ENCODE measurements at regions not wholly inside any gene's neighbourhood (a gene's known extent, or its start where the extent isn't known, plus 50 kb on each side); places are given as distances from the start of the nearest gene placed in this dataset.

GRCh38 chr18:75784390-75784789 is 356.9 kb upstream of the SMIM21 start:
- no peaks in the 10 kb centered on the region for H3K36me3 Mint-ChIP-seq (ENCODE audit: low read depth)
- H4K20me1 ChIP-seq (replicated peaks; ENCODE audit: insufficient read depth): no peaks in the 10 kb centered on the region
- H3K4me1 Mint-ChIP-seq: peaks cover 12% of the 10 kb centered on the region
- H3K27me3 Mint-ChIP-seq (ENCODE audit: insufficient read depth, low read depth, poor library complexity): peaks cover 3% of the 10 kb centered on the region
- no peak overlapping the region for H3K4me2 ChIP-seq
- H3K27ac Mint-ChIP-seq: no peak overlapping the region
- TF ChIP-seq CTCF (conservative IDR thresholded peaks at IDR 0.05; ENCODE audit: low read depth in 2 of 2): no peak
- TF ChIP-seq ZNF114 (CRISPR knock-in tag; IDR thresholded peaks at IDR 0.05): no peak
- TF ChIP-seq STAT1 (IDR thresholded peaks at IDR 0.05; ENCODE audit: unreplicated experiment): no peak
- no peak for TF ChIP-seq REST (IDR thresholded peaks at IDR 0.05; ENCODE audit: unreplicated experiment)
- TF ChIP-seq NANOG (IDR thresholded peaks at IDR 0.05; ENCODE audit: borderline replicate concordance): no peak
- TF ChIP-seq ETS1 (IDR thresholded peaks at IDR 0.05): no peak
- TF ChIP-seq, protein P1, sequence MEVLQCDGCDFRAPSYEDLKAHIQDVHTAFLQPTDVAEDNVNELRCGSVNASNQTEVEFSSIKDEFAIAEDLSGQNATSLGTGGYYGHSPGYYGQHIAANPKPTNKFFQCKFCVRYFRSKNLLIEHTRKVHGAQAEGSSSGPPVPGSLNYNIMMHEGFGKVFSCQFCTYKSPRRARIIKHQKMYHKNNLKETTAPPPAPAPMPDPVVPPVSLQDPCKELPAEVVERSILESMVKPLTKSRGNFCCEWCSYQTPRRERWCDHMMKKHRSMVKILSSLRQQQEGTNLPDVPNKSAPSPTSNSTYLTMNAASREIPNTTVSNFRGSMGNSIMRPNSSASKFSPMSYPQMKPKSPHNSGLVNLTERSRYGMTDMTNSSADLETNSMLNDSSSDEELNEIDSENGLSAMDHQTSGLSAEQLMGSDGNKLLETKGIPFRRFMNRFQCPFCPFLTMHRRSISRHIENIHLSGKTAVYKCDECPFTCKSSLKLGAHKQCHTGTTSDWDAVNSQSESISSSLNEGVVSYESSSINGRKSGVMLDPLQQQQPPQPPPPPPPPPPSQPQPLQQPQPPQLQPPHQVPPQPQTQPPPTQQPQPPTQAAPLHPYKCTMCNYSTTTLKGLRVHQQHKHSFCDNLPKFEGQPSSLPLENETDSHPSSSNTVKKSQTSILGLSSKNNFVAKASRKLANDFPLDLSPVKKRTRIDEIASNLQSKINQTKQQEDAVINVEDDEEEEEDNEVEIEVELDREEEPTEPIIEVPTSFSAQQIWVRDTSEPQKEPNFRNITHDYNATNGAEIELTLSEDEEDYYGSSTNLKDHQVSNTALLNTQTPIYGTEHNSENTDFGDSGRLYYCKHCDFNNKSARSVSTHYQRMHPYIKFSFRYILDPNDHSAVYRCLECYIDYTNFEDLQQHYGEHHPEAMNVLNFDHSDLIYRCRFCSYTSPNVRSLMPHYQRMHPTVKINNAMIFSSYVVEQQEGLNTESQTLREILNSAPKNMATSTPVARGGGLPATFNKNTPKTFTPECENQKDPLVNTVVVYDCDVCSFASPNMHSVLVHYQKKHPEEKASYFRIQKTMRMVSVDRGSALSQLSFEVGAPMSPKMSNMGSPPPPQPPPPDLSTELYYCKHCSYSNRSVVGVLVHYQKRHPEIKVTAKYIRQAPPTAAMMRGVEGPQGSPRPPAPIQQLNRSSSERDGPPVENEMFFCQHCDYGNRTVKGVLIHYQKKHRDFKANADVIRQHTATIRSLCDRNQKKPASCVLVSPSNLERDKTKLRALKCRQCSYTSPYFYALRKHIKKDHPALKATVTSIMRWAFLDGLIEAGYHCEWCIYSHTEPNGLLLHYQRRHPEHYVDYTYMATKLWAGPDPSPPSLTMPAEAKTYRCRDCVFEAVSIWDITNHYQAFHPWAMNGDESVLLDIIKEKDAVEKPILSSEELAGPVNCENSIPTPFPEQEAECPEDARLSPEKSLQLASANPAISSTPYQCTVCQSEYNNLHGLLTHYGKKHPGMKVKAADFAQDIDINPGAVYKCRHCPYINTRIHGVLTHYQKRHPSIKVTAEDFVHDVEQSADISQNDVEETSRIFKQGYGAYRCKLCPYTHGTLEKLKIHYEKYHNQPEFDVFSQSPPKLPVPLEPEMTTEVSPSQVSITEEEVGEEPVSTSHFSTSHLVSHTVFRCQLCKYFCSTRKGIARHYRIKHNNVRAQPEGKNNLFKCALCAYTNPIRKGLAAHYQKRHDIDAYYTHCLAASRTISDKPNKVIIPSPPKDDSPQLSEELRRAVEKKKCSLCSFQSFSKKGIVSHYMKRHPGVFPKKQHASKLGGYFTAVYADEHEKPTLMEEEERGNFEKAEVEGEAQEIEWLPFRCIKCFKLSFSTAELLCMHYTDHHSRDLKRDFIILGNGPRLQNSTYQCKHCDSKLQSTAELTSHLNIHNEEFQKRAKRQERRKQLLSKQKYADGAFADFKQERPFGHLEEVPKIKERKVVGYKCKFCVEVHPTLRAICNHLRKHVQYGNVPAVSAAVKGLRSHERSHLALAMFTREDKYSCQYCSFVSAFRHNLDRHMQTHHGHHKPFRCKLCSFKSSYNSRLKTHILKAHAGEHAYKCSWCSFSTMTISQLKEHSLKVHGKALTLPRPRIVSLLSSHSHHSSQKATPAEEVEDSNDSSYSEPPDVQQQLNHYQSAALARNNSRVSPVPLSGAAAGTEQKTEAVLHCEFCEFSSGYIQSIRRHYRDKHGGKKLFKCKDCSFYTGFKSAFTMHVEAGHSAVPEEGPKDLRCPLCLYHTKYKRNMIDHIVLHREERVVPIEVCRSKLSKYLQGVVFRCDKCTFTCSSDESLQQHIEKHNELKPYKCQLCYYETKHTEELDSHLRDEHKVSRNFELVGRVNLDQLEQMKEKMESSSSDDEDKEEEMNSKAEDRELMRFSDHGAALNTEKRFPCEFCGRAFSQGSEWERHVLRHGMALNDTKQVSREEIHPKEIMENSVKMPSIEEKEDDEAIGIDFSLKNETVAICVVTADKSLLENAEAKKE (CRISPR knock-in tag; IDR thresholded peaks at IDR 0.05): no peak
- TF ChIP-seq JUNB (IDR thresholded peaks at IDR 0.05; ENCODE audit: unreplicated experiment): no peak
- no peak for TF ChIP-seq CREB1 (CRISPR knock-in tag; IDR thresholded peaks at IDR 0.05; ENCODE audit: low read depth)
- TF ChIP-seq EZH2 (IDR thresholded peaks at IDR 0.05; ENCODE audit: low read depth, unreplicated experiment): no peak
- TF ChIP-seq POLR2AphosphoS5 (IDR thresholded peaks at IDR 0.05; ENCODE audit: low read depth): no peak
- no peak for TF ChIP-seq ZNF331 (CRISPR knock-in tag; IDR thresholded peaks at IDR 0.05; ENCODE audit: low read depth)
- TF ChIP-seq EZH2phosphoT487 (IDR thresholded peaks at IDR 0.05; ENCODE audit: unreplicated experiment): no peak
- no peak overlapping the region for H3K4me3 ChIP-seq
- ATAC-seq (no peak), DNase-seq (ENCODE audit: low spot score) (no peak)
- no peaks in the 10 kb centered on the region for H3K79me2 ChIP-seq (replicated peaks; ENCODE audit: insufficient read depth)
- no peaks in the 10 kb centered on the region for H3K4me1 ChIP-seq (ENCODE audit: insufficient read depth)
- H3F3A ChIP-seq (replicated peaks; ENCODE audit: low read depth): no peaks in the 10 kb centered on the region
- H3K36me3 ChIP-seq (ENCODE audit: insufficient read depth): 0 out of 2 replicates have a peak, but pooled peaks cover 3% of the 10 kb centered on the region
- H3K27ac ChIP-seq (ENCODE audit: low read depth): no peak overlapping the region
- no peaks in the 10 kb centered on the region for H3K27me3 ChIP-seq (ENCODE audit: insufficient read depth)
- H2AFZ ChIP-seq: no peak overlapping the region
- H3K4me3 Mint-ChIP-seq: no peak overlapping the region
- H3K9me3 Mint-ChIP-seq: no peaks in the 10 kb centered on the region
- H3K9me2 ChIP-seq (ENCODE audit: insufficient read depth): peaks cover 4% of the 10 kb centered on the region

Measured in GM23338 (cell line).